HG02678 (cell line): ENCODE measurements at regions not wholly inside any gene's neighbourhood (a gene's known extent, or its start where the extent isn't known, plus 50 kb on each side); places are given as distances from the start of the nearest gene placed in this dataset.
"Not testable (repeated sequence)": the region's sequence is repeated elsewhere in the genome, so short reads cannot be mapped to it uniquely, and the experiment has no call there.

Experiments
- ATAC-seq: cut with Tn5 transposase; IDR thresholded peaks from one replicate; pipeline ENCODE4 v1.9.1; 2021; ENCODE audit warnings: mild to moderate bottlenecking, moderate library complexity; ENCODE audit not compliant: unreplicated experiment

DNA sequence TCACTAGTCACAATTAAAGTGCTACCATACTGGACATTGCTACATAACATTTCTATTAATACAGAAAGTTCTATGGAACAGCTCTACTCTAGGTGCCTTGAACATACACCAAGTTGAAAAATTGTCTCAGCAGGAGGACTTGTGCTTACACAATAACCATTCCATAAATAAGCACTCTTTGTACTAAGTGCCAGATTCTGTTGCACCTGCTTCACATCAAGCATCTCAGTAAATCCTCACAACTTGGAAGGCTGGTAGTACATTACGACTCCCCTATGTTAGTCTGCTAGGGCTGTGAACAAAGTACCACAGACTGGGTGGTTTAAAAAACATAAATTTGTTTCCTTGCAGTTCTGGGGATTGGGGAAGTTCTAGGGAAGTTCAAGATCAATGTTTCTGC, 296.9 kb upstream of the NCKAP5 start:
- ATAC-seq: no peak

DNA sequence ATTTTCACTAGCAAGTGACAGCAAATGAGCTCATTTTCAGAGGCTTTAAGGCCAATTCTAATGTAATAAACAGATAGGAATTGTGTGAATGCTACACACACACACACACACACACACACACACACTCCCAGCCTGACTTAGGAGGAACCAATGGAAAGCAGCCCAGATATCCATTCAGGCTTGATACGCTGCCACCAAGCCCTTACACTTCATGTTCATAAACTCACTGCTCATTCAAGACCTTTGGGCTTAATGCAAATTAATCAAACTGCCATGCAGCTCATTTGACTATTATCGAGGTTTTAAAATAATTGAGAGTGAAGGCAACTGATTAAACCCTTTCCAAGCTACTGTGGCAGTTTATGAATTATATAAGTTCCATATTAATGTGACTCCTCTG, 298.9 kb upstream of the NCKAP5 start:
- ATAC-seq: no peak

- ATAC-seq: no peak
Measured at GRCh38 chr2:133871545-133872209, 303.4 kb upstream of the NCKAP5 start.

DNA sequence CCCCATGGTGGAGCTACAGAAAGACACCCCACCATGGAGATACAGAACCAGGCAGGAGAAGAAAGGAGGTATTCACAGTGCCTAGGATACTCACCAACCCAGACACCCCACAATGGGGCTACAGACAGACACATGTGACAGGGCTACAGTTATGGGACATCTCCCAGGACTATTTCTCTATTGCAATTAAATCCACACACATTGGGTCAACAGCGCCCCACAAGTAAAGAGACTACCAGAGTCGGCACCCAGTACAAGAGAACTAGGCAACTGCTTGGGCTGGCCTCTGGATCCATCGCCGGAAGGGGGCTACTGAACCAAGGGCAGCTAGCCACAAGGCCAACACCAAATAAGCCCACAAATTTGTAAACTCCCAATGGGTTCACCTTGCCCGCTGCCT, 310.1 kb upstream of the NCKAP5 start:
- ATAC-seq: no peak

GRCh38 chr2:133879703-133880102, 311.4 kb upstream of the NCKAP5 start:
- ATAC-seq: no peak

- ATAC-seq: not testable (repeated sequence)
Measured at GRCh38 chr2:133882159-133882558, 313.9 kb upstream of the NCKAP5 start.

- ATAC-seq: no peak
Measured at GRCh38 chr2:133884739-133885381, 316.6 kb upstream of the NCKAP5 start.

DNA sequence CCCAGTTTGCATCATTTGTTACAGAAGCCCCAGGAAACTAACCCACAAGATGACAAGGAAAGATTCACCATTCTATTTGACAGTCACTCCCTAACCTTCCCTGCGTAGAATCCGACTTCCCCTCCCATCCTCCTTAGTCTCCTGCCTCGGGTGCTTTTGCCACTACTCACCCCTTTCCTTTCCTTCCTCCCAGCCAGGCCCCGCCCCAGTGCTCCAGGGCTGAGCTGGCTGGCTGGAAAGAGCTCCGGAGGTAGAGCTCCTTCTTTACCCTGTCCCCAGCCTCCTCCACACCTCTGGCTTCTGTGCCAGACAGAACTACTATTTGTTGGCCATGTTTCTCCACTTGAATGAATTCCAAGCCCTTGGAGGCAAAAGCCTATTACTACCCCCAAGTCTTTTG, 317.6 kb upstream of the NCKAP5 start:
- no peak for ATAC-seq

- ATAC-seq: peak; percentile 71
Measured at GRCh38 chr2:133886735-133887675, 318.7 kb upstream of the NCKAP5 start.

DNA sequence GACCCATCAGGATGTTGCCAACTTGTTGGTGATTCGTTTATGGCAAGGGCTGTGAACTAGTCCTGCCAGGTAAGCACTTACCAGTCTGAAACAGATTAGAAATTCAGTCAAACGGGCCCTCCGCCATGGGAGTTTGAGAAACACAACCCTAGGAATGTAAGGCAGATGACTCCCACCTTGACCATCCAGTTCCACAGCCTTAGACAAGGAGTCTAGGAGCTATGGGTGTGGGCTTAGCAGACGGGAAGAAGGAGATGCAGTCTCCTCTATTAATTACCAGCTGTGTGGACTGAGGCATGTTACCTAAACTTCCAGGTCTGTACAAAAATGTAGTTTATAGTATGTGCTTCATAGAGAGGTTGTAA, 319.4 kb upstream of the NCKAP5 start:
- no peak for ATAC-seq

- ATAC-seq: no peak
Measured at GRCh38 chr2:133888107-133888506, 319.8 kb upstream of the NCKAP5 start.

DNA sequence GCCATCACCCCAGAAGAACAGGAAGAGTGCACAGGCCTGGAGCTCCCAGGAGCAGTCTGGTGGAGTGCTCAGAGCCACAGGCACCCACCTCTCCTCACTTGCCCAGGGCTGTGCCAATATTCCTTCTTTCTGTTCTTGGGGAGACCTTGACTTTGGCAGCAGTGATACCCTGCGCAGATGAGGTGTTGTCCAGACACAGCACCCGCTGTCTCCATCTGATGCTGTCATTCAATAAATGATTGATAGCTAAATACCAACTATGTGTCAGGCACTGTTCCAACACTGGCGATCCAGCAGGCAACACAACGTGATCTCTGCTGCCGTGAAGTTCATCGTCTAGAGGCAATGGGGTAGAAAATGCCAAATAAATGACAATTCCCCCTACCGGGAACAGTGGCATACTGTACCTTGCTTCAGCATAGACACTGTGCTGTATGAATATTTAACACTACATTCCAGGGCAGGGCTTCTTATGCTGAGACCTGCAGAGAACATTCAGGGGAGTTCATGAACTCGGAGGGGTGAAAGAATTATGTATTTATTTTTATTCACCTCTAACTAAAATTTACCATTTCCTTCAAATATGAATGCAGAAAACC, 320.5 kb upstream of the NCKAP5 start:
- ATAC-seq: no peak

DNA sequence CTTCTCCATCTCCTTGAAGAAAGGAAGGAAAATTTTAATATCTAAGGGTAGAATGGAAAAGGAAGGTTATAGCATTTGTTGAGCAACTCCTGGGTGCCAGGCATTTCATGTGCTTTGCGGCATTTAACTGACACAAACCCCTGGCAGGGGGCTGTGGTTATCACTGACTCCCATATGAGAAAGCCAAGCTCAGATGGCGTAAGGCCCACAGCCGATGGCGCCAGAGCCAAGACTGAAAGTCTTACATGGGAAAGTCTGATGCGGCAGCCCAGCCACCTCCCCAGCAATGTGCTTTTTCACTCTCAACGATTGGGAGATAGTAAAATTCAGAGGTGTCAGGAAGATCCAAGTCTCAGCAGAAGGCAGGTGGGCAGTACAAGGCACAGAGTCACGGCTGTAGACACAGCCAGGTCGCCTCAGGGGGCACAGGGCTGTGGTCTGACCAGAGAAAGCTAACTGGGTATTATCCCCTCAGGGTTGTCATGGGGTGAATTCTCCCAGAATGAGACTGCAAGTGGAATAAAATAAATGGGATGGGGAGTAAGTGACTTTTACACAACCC, 324.2 kb upstream of the NCKAP5 start:
- ATAC-seq: no peak

- no peak for ATAC-seq
Measured at GRCh38 chr2:133894429-133894828, 326.2 kb upstream of the NCKAP5 start.

DNA sequence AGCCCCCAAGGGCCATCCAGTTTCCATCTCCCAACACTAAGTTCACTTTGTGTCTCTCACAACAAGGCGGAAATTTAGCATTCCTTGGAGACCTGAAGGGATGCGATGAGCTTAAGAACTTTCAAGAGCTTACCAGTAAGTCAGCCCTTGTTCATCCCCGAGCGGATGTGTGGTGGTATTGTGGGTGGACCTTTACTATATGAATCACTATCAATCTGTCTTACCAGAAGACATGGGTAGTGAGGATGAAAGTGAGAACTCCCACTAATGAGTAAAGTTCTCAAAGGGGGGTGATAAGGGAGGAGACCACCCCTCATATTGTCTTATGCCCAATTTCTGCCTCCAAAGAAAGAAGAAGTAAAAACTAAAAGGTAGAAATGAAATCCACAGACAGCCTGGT, 329.6 kb upstream of the NCKAP5 start:
- not testable (repeated sequence) for ATAC-seq

- ATAC-seq: no peak
Measured at GRCh38 chr2:133900909-133901308, 332.6 kb upstream of the NCKAP5 start.

DNA sequence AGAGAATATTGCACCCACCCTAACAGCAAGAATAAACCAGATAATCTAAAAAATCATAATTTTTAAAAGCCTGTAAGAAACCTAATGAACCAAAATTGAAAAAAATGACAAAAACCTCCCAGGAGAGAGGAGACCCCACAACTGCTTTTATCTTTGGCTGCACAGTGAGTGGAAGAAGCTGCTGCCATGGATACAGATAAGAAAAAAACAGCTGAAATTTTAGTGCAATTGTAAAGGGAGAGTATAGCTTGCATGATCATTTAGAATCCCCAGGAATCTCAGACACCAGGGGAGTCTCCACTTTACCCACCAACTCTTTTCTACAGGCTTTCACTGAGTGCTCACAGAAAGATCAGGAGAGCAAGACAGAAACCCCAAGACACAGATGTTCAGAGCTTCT, 338.1 kb upstream of the NCKAP5 start:
- no peak for ATAC-seq

DNA sequence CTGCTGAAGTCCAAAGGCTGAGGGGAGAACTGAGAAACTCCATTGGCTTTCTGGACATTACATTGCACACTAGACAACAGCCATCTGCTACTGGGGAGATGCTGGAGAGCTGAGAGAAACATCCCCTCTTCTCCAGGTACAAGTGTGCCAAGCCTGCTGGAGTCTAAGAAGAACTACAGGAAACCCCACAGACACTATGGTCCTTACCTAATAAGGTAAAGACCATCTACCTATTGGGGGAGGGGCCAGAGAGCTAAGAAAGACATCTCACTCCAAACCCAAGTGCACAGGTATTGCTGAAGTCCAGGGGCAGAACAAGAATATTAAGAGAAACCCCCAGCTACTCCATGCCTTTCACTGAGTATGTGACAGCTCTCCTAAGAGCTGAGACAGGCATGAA, 338.7 kb upstream of the NCKAP5 start:
- no peak for ATAC-seq

GRCh38 chr2:133908171-133908570, 339.9 kb upstream of the NCKAP5 start:
- ATAC-seq: no peak

DNA sequence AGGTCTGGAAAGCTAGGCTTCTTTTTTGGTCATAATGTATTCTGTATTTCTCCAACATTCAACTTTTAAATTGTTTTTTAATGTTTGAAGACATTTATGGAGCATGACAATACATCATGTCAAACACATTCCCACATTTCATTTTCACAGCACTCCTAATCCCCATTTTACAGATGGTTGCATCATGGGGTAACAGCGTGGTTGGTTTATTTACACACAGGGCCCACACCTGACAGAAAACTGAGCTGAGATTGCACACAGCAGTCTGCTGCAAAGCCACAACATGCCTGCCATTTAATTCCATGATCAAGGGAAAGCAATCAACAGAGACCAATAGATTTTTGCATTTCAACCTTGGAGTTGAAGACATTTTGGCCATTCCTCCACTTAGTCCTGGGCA, 335.7 kb upstream of the MGAT5 start:
- no peak for ATAC-seq

- no peak for ATAC-seq
Measured at GRCh38 chr2:133919285-133919684, 334.6 kb upstream of the MGAT5 start.
